ENCODE measurements at regions not wholly inside any gene's neighbourhood (a gene's known extent, or its start where the extent isn't known, plus 50 kb on each side); places are given as distances from the start of the nearest gene placed in this dataset.

- TF ChIP-seq SUZ12 (IDR thresholded peaks at IDR 0.05; ENCODE audit: extremely low read depth, insufficient read depth, insufficient read length) (no peak), YY1 (IDR thresholded peaks at IDR 0.05; ENCODE audit: insufficient read depth, insufficient read length) (no peak), ZNF274 (IDR thresholded peaks at IDR 0.05; ENCODE audit: low read depth, low read length) (no peak)
Measured at GRCh38 chr2:134158295-134158694, 95.6 kb upstream of the MGAT5 start.
